HG03378 (cell line): ENCODE measurements at regions not wholly inside any gene's neighbourhood (a gene's known extent, or its start where the extent isn't known, plus 50 kb on each side); places are given as distances from the start of the nearest gene placed in this dataset.

Source experiments
- ATAC-seq: cut with Tn5 transposase; IDR thresholded peaks from one replicate; pipeline ENCODE4 v1.9.1; 2021; ENCODE audit warnings: mild to moderate bottlenecking, moderate library complexity; ENCODE audit not compliant: unreplicated experiment

- ATAC-seq = no peak
Observed at GRCh38 chr12:67794161-67794560, 145.6 kb downstream of the DYRK2 start.

GRCh38 chr12:67795236-67795635 is 146.7 kb downstream of the DYRK2 start:
- no peak for ATAC-seq

GRCh38 chr12:67797185-67797741 is 148.7 kb downstream of the DYRK2 start:
- ATAC-seq = no peak

- ATAC-seq = no peak
Observed at GRCh38 chr12:67797753-67798152, 149.2 kb downstream of the DYRK2 start.

GRCh38 chr12:67798768-67799167 is 150.2 kb downstream of the DYRK2 start:
- no peak for ATAC-seq

GRCh38 chr12:67802731-67803130 is 154.2 kb downstream of the DYRK2 start:
- no peak for ATAC-seq

GRCh38 chr12:67803278-67803993 is 154.9 kb downstream of the DYRK2 start:
- no peak for ATAC-seq

- peak; percentile 96 for ATAC-seq
Observed at GRCh38 chr12:67804168-67804567, 155.6 kb downstream of the DYRK2 start.

- ATAC-seq = no peak
Observed at GRCh38 chr12:67807814-67808213, 159.3 kb downstream of the DYRK2 start.

GRCh38 chr12:67810166-67810565 is 161.6 kb downstream of the DYRK2 start:
- ATAC-seq = no peak

- ATAC-seq = no peak
Observed at GRCh38 chr12:67811437-67812361, 163.2 kb downstream of the DYRK2 start.

GRCh38 chr12:67813456-67813904 is 164.9 kb downstream of the DYRK2 start:
- ATAC-seq = no peak

GRCh38 chr12:67816269-67816668 is 167.7 kb downstream of the DYRK2 start:
- ATAC-seq = no peak

- no peak for ATAC-seq
Observed at GRCh38 chr12:67818459-67818903, 169.9 kb downstream of the DYRK2 start.

GRCh38 chr12:67819902-67820301 is 169.3 kb upstream of the IFNG-AS1 start:
- no peak for ATAC-seq

GRCh38 chr12:67820694-67821093 is 168.6 kb upstream of the IFNG-AS1 start:
- no peak for ATAC-seq

- no peak for ATAC-seq
Observed at GRCh38 chr12:67822826-67823225, 166.4 kb upstream of the IFNG-AS1 start.

- ATAC-seq = no peak
Observed at GRCh38 chr12:67826148-67826547, 163.1 kb upstream of the IFNG-AS1 start.

- ATAC-seq = no peak
Observed at GRCh38 chr12:67826946-67827720, 162.1 kb upstream of the IFNG-AS1 start.

- peak; percentile 60 for ATAC-seq
Observed at GRCh38 chr12:67827820-67828383, 161.3 kb upstream of the IFNG-AS1 start.
